HG02852 (cell line): ENCODE measurements at regions not wholly inside any gene's neighbourhood (a gene's known extent, or its start where the extent isn't known, plus 50 kb on each side); places are given as distances from the start of the nearest gene placed in this dataset.

Experiments
- ATAC-seq: cut with Tn5 transposase; IDR thresholded peaks from one replicate; pipeline ENCODE4 v1.9.1; 2021; ENCODE audit warnings: mild to moderate bottlenecking, moderate library complexity; ENCODE audit not compliant: unreplicated experiment

DNA sequence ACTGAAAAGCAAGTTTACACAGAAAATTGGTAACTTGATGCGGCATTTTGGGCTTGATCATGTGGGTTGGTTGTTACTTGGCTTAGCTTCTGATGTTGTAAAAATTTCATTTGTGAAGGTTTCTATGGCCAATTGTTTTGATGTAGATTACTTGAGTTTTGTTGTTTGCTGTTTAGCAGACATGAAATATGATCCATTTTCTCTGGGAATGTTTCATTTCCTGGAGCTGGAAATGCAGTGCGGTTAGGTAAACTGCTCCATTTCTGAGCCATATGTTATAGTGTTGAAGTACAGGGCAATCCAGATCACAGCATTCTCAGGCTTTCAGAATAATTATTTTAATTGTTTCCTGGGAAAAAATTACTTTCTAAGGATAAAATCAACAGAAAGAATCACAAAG is 396.9 kb downstream of the ENC1 start:
- no peak for ATAC-seq

DNA sequence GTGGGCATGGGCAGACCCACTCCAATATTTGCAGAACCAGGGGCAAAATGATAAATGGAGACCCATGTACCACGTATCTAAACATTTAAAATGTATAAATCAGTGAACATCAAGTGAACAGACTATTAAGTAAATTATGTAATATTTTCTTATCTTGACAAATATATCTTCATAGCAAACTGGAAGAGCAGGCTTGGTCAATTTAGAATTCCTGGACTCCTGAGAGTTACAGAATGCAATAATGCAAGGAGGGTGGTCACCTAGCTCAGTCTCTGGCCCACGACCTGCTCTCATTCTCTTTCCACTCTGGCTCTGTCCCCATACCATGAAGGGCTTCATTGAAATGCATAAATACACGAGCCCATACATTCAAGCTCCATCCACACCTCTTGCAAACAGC is 398.0 kb downstream of the ENC1 start:
- no peak for ATAC-seq

DNA sequence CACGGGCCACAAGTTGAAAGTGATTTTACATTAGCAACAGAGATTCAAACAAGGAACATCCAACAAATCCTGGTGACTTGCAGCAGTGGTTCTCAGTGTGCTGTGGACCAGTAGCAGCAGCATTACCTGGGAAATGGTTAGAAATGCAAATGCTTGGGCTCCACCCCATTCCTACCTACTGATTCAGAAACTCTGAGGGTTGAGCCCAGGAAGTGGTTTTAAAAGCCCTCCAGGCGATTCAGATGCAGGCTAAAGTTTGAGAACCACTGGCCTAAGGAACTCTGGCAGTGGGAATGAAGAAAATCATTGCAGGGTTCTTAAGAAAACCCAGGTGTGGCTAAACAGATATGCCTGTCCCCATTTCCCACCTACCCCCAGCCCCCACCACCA is 398.8 kb downstream of the ENC1 start:
- ATAC-seq = no peak

DNA sequence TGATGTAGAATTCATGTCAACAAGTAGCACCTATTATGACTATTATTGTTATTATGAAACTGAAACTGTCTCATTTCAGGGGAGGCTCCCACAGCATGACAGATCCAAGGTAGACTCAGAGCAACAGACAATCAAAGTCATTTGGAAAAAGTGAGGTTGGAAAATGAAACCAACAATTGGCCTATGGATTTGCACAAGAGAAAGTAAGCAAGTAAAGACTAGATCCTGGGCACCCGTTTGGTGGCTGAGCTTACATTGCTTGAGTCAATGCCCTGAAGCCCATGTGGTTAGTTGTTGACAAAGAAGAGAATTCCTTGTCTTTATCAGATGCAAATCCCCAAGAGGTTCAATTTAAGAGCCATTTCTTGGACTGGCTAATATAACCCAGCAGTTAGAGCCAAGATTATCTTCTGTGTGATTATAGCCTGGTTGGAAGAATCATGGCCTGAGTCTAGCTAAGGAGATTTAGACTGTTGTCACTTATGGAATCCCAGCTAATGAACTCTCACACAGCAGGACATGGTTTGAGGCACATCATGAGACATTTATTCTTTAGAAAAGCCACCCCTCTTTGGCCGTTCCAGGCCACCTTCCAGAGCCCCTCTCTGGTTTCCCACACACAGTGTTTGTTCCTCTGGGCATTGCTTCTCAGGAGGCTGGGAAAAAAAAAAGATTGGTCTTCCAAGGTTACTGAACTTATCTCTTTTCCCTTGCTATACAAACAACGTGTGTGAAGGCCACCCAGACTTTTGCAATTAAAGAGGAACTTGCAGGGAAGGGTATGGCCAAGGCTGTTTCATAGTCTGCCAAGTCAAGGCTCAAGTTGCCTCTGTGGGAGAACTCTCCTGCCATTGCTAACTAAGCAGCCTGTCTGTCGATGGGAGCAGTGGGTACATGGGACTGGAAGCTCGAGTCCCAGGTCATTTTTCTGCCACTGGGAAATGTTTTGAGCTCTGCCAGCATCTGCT is 399.5 kb downstream of the ENC1 start:
- no peak for ATAC-seq

DNA sequence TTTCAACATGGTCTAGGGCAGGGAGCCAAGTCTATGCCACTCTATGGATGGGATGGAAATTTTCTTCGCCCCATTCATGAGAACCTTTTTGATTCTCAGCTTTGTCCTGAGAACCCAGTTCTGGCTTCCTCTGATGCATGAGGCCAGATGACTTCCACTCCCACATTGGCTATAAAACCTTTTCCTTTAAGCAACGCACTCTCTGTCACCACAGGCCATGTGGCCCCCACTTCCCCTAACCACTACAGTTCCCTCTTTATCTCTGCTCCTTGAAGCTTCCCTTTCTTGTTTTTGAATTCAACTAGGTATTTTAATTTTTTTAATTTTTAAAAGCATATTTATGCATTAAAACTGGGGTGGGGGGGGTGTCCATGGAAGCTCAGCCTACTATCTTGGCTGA is 401.3 kb downstream of the ENC1 start:
- no peak for ATAC-seq

DNA sequence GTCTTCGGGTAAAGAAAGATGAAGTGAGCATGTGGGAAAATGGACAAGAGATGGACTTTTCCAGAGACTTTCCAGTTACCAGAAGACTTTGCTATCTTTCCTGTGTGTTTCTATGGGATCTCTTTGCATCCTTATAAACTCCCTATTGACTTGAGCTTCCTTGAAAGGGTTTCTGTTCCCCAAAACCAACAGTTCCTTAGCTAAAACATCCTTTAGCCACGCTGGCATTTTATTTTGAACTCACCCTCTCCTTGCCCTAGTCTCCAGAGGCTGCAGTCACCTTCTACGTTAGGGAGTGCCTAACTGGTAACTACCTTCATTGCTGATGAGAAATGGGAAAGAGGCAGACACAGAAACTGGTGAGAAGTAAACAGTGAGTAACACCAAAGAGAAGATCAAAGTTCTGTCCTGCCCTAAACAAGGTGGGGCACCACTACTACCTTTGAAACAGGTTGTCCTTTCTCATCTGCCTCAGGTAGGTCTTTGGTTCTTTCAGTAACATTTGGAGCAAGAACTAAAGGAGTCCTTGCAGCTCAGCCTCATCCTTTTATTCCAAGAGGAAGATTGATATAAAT is 402.9 kb downstream of the ENC1 start:
- ATAC-seq = no peak

DNA sequence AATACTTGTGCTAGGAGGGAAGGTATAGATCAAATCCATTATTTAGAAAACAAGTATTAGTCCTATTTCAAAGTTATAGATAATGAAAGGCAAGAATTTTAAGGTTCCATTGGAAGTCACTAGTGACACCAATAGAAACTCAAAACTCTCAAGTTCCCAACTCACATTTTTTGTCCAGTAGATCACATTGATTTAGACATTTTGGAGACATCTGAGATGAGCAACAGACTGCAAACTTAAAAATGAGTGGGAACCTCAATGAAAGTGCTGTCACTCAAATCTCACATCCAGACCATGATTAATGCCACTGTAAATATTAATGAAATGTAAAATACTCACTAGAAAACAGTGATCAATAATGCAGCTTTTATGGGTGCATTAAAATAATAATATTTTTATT is 405.0 kb downstream of the ENC1 start:
- ATAC-seq = no peak

DNA sequence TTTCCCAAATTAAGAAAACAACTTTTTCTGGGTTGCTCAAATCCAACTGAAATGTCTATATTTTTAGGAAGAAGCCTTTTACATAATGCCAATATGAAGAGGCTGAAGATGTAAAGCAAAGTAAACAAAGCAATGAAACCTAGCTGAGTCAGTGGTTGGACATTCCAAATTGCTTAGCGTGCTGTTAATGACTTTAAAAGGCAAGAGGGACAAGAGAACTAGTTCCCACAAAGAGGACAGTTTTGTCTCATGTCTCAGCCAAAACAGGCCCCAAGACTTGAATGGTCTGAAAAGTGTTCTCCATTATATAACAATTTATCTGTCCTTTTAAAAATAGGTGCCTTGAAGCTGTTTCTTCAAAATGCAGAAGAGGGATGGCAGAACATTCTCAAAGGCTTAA is 407.0 kb downstream of the ENC1 start:
- ATAC-seq = no peak

DNA sequence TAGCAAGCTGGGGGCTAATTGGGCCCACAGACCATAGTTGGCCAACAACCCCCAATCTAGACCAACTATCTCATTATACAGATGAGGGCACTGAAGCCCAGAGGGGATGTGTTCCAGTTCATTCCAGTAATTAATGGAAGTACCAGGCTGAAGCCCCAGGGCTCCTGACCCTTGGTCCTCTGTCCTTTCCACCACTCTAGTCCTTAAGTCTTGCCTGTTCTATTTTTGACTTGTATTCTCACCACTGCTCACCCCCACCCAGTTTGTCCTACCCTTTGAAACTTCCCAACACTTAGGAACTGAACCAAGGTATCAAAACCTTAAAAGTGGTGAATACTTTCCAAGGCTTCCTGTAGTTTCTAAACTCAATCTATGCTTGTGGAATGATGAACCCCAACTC is 407.4 kb downstream of the ENC1 start:
- no peak for ATAC-seq

DNA sequence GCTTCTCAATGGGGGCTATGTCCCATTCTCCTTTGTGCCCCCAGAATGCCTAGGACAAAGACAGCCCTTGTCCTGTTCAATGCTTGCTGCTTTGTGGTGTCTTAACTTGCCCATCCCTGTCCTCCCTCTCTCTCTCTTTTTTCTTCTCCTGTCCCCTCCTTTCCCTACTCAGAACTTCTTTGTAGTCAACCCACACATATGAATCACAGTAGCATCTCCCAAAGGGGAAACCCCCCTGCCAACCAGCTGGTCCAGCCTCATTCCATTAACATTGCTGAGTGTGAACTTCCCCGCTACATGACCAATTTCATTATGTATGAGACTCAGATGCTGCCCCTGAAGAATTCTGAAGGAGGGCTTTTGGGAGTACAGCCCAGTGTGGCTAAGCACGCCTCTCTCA is 408.3 kb downstream of the ENC1 start:
- no peak for ATAC-seq

DNA sequence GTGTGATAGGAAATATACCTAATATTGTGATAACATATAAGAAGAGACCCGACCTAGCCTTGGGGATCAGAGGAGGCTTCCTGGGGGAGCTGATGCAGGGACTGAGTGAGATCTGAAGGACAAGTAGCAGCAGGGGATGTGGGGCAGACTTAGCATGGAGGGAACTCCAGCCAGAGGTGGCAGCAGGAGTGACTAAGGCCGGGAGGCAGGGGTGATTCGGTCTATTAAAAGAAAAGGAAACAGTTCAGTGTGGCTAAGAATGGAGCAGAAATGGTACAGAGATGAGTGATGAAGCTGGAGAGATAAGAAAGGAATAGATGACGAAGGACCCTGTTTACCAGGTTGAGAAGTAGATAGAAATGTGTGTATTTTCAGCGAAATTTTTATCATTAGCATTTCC is 408.8 kb downstream of the ENC1 start:
- ATAC-seq = no peak

DNA sequence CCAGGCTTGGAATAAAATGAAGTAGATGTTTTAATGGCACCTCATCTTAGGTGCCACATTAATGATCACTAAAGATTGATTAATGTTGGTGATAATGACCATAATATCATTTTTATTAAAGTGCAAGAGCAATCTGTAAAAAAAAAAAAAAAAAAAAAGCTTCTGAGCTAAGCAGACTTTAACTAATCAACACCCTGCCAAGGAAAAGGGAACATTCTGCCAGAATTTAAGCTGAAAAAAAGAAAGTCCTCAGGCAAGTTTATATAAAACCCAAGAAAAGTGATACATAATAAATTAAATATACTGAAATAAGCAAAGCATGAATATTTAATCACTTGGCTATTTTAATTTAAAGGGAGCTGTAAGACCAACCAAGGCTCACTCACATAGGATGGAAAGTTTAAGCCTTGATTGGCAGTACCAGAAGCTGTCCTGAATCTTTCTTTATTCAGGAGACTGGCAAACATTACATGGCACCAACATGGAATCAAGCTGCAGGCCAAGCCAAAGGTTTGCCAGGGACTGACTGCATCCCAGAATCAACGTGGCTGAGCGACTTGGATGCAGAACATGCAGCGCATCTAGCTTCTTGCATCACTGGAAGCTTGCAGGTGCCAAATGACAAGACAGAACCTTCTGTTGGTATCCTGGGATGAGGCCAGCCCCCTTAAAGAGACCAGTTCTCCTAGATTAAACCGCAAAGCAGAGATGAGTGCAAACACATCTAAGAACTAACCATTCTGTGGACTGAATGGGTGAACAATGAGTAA is 413.6 kb downstream of the ENC1 start:
- no peak for ATAC-seq

DNA sequence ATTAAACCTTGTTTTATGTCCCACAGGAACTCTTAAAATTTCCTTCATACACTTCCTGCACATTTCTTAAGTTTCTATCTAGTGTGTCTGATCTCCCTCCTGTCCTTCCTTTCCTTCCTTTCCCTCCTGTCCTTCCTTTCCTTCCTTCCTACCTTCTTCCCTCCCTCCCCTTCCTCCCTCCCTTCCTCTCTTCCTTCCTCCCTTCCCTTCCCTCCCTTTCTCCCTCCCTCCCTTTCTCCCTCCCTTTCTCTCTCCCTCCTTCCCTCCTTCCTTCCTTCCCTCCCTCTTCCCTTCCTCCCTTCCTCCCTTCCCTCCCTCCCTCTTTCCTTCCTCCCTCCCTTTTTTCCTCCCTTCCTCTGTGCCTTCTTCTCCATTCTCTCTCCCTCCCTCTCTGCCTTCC is 414.9 kb downstream of the ENC1 start:
- ATAC-seq = no peak

DNA sequence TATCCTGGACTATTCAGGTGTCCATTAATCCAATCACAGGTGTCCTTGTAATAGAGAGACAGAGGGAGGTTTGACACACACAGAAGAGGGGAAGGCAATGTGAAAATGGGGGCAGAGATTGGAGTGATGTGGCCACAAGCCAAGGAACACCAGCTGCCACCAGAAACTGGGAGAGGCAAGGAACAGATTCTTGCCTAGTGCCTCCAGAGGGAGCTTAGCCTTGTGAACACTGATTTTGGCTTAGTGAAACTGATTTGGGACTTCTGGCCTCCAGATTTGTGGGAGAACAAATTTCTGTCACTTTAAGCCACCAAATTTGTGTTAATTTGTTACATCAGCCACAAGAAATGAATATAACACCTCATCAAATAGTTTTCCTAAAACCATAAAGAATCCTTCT is 416.2 kb downstream of the ENC1 start:
- ATAC-seq = no peak

DNA sequence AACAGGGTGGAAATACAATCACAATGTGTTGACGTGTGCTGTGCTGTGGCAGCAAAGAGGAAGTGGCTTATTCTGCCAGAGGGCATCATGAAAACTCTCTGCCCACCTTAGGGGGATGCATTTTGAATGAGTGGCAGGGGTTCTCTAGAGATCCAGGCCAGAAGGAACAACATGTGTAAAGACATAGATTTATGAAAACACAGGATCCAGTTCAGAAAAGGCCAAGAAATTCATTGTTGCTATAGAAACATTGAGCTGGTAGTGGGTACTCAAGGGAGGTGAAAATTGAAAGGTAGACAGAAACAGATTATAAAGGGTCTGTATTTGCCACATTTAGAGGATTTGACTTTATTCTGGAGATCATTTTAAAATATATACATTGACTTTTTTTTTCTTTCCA is 417.7 kb downstream of the ENC1 start:
- ATAC-seq = no peak

DNA sequence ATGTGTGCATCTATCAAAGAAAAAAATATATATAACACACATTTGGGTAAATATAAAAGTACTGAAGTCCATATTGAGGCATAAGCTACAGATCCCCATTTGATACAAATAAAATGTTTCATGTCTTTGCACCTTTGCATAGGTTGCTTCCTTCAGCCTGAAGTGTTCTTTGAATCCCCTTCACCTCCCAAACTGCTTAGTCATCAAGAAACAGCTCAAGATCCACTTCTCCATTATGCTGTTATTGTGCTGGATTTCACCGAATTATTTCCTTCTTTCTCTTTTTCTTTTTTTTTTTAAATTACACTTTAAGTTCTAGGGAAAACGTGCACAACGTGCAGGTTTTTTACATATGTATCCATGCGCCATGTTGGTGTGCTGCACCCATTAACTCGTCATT is 419.1 kb downstream of the ENC1 start:
- ATAC-seq = no peak

DNA sequence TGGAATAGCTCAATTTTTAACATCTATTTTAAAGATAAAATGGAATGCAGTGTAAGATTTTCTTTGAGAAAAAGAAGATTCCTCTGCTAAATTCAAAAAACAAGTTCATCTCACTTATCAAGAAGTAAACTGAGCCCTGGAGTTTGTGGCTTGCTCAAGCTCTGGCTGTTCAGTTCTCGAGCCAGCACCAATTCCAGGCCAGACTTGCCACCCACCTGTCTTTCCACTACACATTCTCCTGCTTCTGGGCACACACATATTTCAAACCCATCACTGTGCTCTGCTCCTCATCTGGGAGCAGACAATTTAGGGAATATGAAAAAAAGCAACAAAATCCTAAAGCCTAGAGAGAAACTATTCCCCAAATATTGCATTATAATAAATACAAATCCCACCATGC is 424.5 kb downstream of the ENC1 start:
- ATAC-seq = no peak

DNA sequence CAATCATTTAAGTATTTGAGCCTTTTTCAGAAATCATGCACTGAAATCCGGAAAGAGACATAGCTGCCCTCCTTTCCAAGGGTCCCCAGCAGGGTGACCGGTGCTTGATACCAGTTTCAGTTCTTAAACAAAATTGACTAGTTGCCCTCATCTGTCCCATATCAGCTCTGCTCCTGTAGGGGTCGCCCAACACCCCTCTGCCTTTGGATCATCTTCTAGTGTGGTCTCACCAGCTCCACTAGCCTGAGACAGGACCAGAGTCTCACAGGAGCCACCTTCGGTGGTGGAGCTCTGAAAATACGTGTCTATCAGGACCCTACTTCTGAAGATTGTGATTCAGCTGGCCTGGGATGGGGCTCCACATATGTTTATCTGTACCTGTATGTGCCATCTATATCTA is 428.2 kb downstream of the ENC1 start:
- ATAC-seq = no peak

DNA sequence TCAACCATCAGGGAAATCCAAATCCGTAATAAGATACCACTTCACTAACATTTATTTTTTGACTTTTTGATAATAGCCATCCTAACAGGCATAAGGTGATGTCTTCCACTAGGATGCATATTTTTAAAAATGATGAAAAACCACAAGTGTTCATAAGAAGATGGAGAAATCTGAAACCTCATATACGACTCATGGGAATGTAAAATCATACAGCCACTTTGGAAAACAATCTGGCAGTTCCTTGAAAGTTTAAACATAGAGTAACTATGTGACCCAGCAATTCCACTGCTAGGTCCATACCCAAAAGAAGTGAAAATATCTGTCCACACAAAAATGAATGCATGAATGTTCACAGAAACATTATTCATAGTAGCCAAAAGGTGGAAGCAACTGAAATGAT is 431.0 kb downstream of the ENC1 start:
- no peak for ATAC-seq

DNA sequence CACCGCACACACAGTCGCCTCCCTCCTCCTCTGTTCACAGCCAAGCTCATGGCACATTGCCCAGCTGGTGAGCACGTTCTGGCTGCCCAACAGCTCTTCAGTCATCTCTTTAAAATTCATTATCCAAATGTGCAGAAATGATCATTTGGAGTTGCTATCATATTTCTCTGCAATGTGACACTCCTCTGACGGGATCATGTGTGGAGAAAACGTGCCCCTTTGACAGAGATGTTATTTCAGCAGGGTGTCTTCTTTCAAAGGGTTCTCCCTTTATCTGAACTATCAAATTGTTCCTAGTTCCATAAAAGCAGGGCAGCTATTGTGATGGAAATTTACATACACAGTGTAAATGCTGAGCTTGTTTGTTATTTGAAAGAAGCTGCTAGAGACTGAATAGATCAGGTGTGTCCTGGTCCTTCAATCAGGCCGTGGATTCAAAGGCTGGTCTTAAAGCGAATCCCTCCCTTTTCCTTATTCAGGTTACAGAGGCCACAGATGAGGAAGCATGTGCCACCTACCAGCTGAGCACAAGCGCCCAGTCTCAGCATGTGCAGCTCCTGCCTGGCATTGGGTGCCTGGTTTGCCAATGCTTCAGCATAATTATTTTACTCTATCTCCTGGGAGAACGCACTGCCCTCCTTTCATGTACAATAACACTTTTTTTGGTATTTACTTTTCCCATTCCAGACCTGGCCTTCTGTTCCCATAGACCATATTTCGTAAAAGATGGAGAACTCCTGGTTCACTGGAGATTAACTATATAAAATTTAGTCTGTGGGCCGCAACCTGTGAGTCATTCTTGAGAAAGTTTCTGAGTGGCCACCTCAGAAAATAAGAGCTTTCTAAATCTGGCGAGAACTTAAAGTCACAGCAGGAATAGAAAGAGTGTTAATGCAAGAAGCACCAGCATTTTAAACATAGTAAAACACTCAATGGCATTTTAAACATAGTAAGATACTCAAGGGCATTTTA is 433.7 kb downstream of the ENC1 start:
- ATAC-seq = no peak
